ENCODE measurements at regions not wholly inside any gene's neighbourhood (a gene's known extent, or its start where the extent isn't known, plus 50 kb on each side); places are given as distances from the start of the nearest gene placed in this dataset.

- WGBS (ENCODE audit: insufficient coverage, low coverage, missing lambda C conversion rate) = 9% methylated on average over 8 of the region's 10 CpGs
- H3K27me3 ChIP-seq (ENCODE audit: control insufficient read depth in 2 of 2, insufficient read depth in 2 of 2, low read length in 2 of 2) = peaks cover 13 to 29% of the 10 kb centered on the region in 2 experiments; a peak in 3 of 5 replicates
Measured at GRCh38 chr19:14315433-14315832, 65.8 kb upstream of the ADGRE5 start.

More at GRCh38 chr19:14315433-14315832, 65.8 kb upstream of the ADGRE5 start:
- no peaks in the 10 kb centered on the region for H3K9me3 ChIP-seq (replicated peaks; ENCODE audit: control insufficient read depth, insufficient read depth, low read depth, low read length)
- intact Hi-C loops (cut with micrococcal nuclease) (no loop called here), in situ Hi-C loops (cut with MboI) (no loop called here)
- TF ChIP-seq SRSF9 (IDR thresholded peaks at IDR 0.05; ENCODE audit: borderline replicate concordance, low read depth, low read length) = no peak
- TF ChIP-seq, protein P1, sequence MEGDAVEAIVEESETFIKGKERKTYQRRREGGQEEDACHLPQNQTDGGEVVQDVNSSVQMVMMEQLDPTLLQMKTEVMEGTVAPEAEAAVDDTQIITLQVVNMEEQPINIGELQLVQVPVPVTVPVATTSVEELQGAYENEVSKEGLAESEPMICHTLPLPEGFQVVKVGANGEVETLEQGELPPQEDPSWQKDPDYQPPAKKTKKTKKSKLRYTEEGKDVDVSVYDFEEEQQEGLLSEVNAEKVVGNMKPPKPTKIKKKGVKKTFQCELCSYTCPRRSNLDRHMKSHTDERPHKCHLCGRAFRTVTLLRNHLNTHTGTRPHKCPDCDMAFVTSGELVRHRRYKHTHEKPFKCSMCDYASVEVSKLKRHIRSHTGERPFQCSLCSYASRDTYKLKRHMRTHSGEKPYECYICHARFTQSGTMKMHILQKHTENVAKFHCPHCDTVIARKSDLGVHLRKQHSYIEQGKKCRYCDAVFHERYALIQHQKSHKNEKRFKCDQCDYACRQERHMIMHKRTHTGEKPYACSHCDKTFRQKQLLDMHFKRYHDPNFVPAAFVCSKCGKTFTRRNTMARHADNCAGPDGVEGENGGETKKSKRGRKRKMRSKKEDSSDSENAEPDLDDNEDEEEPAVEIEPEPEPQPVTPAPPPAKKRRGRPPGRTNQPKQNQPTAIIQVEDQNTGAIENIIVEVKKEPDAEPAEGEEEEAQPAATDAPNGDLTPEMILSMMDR (IDR thresholded peaks at IDR 0.05 in 2 of 3, conservative IDR thresholded peaks at IDR 0.05 in 1 of 3; ENCODE audit: insufficient read depth in 2 of 3, low read depth in 1 of 3, low read length in 3 of 3) = peak in 1 of 3 experiments; percentile 16; a peak in 1 of 6 replicates
- peak; percentile 67; the same call in 1 of the 2 replicates for TF ChIP-seq SAFB (IDR thresholded peaks at IDR 0.05; ENCODE audit: borderline replicate concordance, low read depth, low read length)
- ChIA-PET CTCF (ENCODE audit: low intra/inter-chr PET ratio) (interaction anchor here (0.7 kb wide), 1 partner anchor 115 kb away, joined by 3 read pairs; no protein-coding TSS in a partner anchor), POLR2A (no interaction called here)
- peaks cover 0 to 3% of the 10 kb centered on the region in 2 experiments; a peak in 1 of 5 replicates for H3K4me1 ChIP-seq (replicated peaks in 1 of 2; ENCODE audit: control insufficient read depth in 2 of 2, insufficient read depth in 2 of 2, low read length in 2 of 2)
- no peaks in the 10 kb centered on the region for H3K9me1 ChIP-seq (ENCODE audit: control insufficient read depth, insufficient read depth, low read length)
- ATAC-seq = no peak
- no peaks in the 10 kb centered on the region for H3K36me3 ChIP-seq (ENCODE audit: control insufficient read depth, insufficient read depth, low read length)
- no peaks in the 10 kb centered on the region for H3K79me2 ChIP-seq (ENCODE audit: control insufficient read depth, insufficient read depth, low read length)
- no peaks in the 10 kb centered on the region for H4K20me1 ChIP-seq (replicated peaks; ENCODE audit: control insufficient read depth, insufficient read depth, low read length)
- H2AFZ ChIP-seq (ENCODE audit: low read depth, low read length) = no peak overlapping the region
- no peak overlapping the region for H3K9ac ChIP-seq (ENCODE audit: insufficient read depth in 1 of 2, low read depth in 2 of 2, low read length in 2 of 2)
- no peak overlapping the region for H3K4me3 ChIP-seq
- H3K27ac ChIP-seq (ENCODE audit: extremely low read depth, low read depth, low read length) = no peak overlapping the region
- no peak for DNase-seq (ENCODE audit: extremely low read depth in 1 of 4, low spot score in 3 of 4)
- BruUV-seq (replicated peaks) = no TSS peak
- FAIRE-seq = no peak
- H3K4me2 ChIP-seq (ENCODE audit: insufficient read depth, low read length) = no peak overlapping the region

Data from K562 (cell line).